Endothelial cell of umbilical vein (primary cell): ENCODE measurements at regions not wholly inside any gene's neighbourhood (a gene's known extent, or its start where the extent isn't known, plus 50 kb on each side); places are given as distances from the start of the nearest gene placed in this dataset.

ENCODE experiments used
- BruUV-seq: library from RNA; stranded (reverse); fragments of 400-500 nt; replicated peaks from 2 replicates; lab custom pipeline; 2021; lab: Mats Ljungman, UMichigan
- CTCF ChIA-PET: fragments of 300-600, 350-600 bp; sonication (Branson Sonifier 250); formaldehyde crosslinking; loops from one replicate; lab custom pipeline; 2021; ENCODE audit warnings: antibody characterized with exemption, inconsistent platforms; lab: Charles Lee
- POLR2A ChIA-PET: fragments of 300-600, 350-600 bp; sonication (Branson Sonifier 250); formaldehyde crosslinking; loops from one replicate; lab custom pipeline; 2021; ENCODE audit warnings: antibody characterized with exemption, inconsistent platforms; lab: Charles Lee
- DNase-seq: peaks from one replicate; pipeline ENCODE4 v3.0.0-alpha.2; 2011; ENCODE audit warnings: low read depth, low spot score
- FAIRE-seq: peaks from 2 replicates; lab custom pipeline; 2011; peaks lifted over from hg19 to GRCh38; lab: Jason Lieb, UNC
- H2AFZ ChIP-seq: 2 replicates; pipeline ENCODE4 v1.6.0; 2012; ENCODE audit warnings: low read depth, low read length, control low read depth, inconsistent platforms
- H3K27ac ChIP-seq: 2 replicates; pipeline ENCODE4 v1.5.1; 2011; ENCODE audit warnings: low read depth, mild to moderate bottlenecking, control low read depth, low read length, moderate library complexity; ENCODE audit not compliant: insufficient read depth
- H3K27me3 ChIP-seq, 2 experiments: 2 replicates each; pipeline versions ENCODE4 v1.6.0 to v1.6.1; 2011; ENCODE audit warnings: low read length in 2 of 2, mixed read lengths in 1 of 2; ENCODE audit not compliant: control insufficient read depth in 2 of 2, insufficient read depth in 2 of 2
- H3K36me3 ChIP-seq, 2 experiments: 2 replicates in 1 of 2; 3 replicates in 1 of 2; pipeline ENCODE4 v1.5.1; 2011; ENCODE audit warnings: low read length in 2 of 2, mild to moderate bottlenecking in 1 of 2, moderate library complexity in 1 of 2; ENCODE audit not compliant: control insufficient read depth in 2 of 2, insufficient read depth in 2 of 2; ENCODE audit errors: extremely low read depth in 1 of 2
- H3K4me1 ChIP-seq: 3 replicates; pipeline ENCODE4 v1.5.1; 2011; ENCODE audit warnings: mild to moderate bottlenecking, low read length; ENCODE audit not compliant: control insufficient read depth, insufficient read depth; ENCODE audit errors: extremely low read depth
- H3K4me2 ChIP-seq: 2 replicates; pipeline ENCODE4 v1.6.1; 2011; ENCODE audit warnings: low read length, control low read depth, mixed read lengths; ENCODE audit not compliant: insufficient read depth
- H3K4me3 ChIP-seq, 3 experiments: fragments of 200-600 bp in 1 of 3; sonication (generic), shearing (Covaris generic) in 1 of 3; replicated peaks in 1 of 3; 2 replicates each; pipeline ENCODE4 v1.5.1; 2011 to 2016; ENCODE audit warnings: control low read depth in 3 of 3, low read length in 3 of 3, mild to moderate bottlenecking in 2 of 3, inconsistent platforms in 1 of 3, low read depth in 1 of 3, moderate library complexity in 1 of 3; ENCODE audit not compliant: insufficient read depth in 1 of 3
- H3K79me2 ChIP-seq: 2 replicates; pipeline ENCODE4 v1.6.0; 2012; ENCODE audit warnings: low read length, inconsistent platforms; ENCODE audit not compliant: control insufficient read depth, insufficient read depth
- H3K9ac ChIP-seq: replicated peaks from 2 replicates; pipeline ENCODE3; 2011; ENCODE audit warnings: low read length, control low read depth; ENCODE audit not compliant: insufficient read depth; ENCODE audit errors: extremely low read depth
- H3K9me1 ChIP-seq: replicated peaks from 3 replicates; pipeline ENCODE4 v1.6.0; 2011; ENCODE audit warnings: mild to moderate bottlenecking, low read length; ENCODE audit not compliant: control insufficient read depth, insufficient read depth; ENCODE audit errors: extremely low read depth
- H3K9me3 ChIP-seq: replicated peaks from 2 replicates; pipeline ENCODE4 v1.5.1; 2012; ENCODE audit warnings: low read length, inconsistent platforms; ENCODE audit not compliant: control insufficient read depth, insufficient read depth
- H4K20me1 ChIP-seq: replicated peaks from 2 replicates; pipeline ENCODE3; 2011; ENCODE audit warnings: mild to moderate bottlenecking, low read length; ENCODE audit not compliant: control insufficient read depth, insufficient read depth; ENCODE audit errors: extremely low read depth
- EZH2 ChIP-seq: IDR thresholded peaks from 2 replicates; pipeline ENCODE4 v1.6.1; 2012; ENCODE audit warnings: borderline replicate concordance, low read depth, mild to moderate bottlenecking, moderate library complexity, low read length, inconsistent platforms; ENCODE audit not compliant: severe bottlenecking
- FOS ChIP-seq: IDR thresholded peaks from 2 replicates; pipeline ENCODE4 v1.6.1; 2011; ENCODE audit warnings: mild to moderate bottlenecking, low read length, moderate library complexity, borderline replicate concordance; ENCODE audit not compliant: insufficient read depth
- GATA2 ChIP-seq: IDR thresholded peaks from 2 replicates; pipeline ENCODE4 v1.7.0; 2011; ENCODE audit warnings: low read depth, mild to moderate bottlenecking, moderate library complexity, mixed read lengths, low read length; ENCODE audit not compliant: insufficient read length, insufficient read depth
- JUN ChIP-seq: IDR thresholded peaks from 2 replicates; pipeline ENCODE4 v1.6.1; 2011; ENCODE audit warnings: borderline replicate concordance, low read depth; ENCODE audit not compliant: insufficient read length, insufficient read depth
- MYC ChIP-seq: IDR thresholded peaks from one replicate; pipeline ENCODE4 v1.6.1; 2011; ENCODE audit warnings: mild to moderate bottlenecking, low read depth, low read length
- POLR2A ChIP-seq: IDR thresholded peaks from 2 replicates; pipeline ENCODE4 v1.6.1; 2012; ENCODE audit warnings: low read depth, mild to moderate bottlenecking, control low read depth, low read length
- POLR2AphosphoS5 ChIP-seq: IDR thresholded peaks from 2 replicates; pipeline ENCODE4 v1.6.1; 2012; ENCODE audit warnings: low read depth, mild to moderate bottlenecking, control low read depth, low read length, moderate library complexity; ENCODE audit not compliant: insufficient read depth
- dilution Hi-C: fragments of 300-500 bp; cut with MboI; formaldehyde crosslinking; loops from one replicate; pipeline ENCODE4 v1.15.0; 2019; ENCODE audit warnings: low sequenced_read_pairs; ENCODE audit not compliant: extremely low pct_ligation_motif_present
- intact Hi-C: fragments of 100-400 bp; cut with micrococcal nuclease; formaldehyde crosslinking; loops from one replicate; pipeline ENCODE4 v1.10.0; 2022
- TF ChIP-seq, protein P1 (sequence below), 2 donors: IDR thresholded peaks; 1 replicate in 1 of 2; 2 replicates in 1 of 2; pipeline ENCODE4 v1.5.1; 2011; ENCODE audit warnings: low read length in 2 of 2, mild to moderate bottlenecking in 2 of 2, moderate library complexity in 2 of 2, control low read depth in 1 of 2, inconsistent platforms in 1 of 2, low read depth in 1 of 2; ENCODE audit not compliant: insufficient read depth in 1 of 2; ENCODE audit errors: extremely low read depth in 1 of 2
- TF ChIP-seq, protein P2 (sequence below): IDR thresholded peaks from 2 replicates; pipeline ENCODE4 v1.6.1; 2011; ENCODE audit not compliant: insufficient read depth, insufficient read length

DNA sequence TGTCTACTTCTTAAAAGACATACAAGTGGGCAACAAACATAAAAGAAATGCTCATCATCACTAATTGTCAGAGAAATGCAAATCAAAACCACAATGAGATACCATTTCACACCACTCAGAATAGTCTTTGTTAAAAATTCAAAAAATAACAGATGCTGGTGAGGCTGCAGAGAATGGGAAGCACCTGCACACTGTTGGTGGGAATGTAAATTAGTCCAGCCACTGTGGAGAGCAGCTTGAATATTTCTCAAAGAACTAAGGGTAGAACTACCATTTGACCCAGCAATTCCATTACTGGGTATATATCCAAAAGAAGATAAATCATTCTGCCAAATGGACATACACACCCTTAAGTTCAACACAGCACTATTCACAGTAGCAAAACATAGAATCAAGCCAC, 61.8 kb upstream of the STEAP1 start:
- Histone ChIP-seq H3K79me2 (no peaks in the 10 kb centered on the region), H3K9ac (no peak overlapping the region), H4K20me1 (no peaks in the 10 kb centered on the region), H3K9me1 (no peaks in the 10 kb centered on the region), H2AFZ (no peak overlapping the region), H3K27me3 (no peaks in the 10 kb centered on the region), H3K36me3 (no peaks in the 10 kb centered on the region), H3K4me1 (no peaks in the 10 kb centered on the region), H3K9me3 (no peaks in the 10 kb centered on the region), H3K27ac (no peak overlapping the region), H3K4me3 (no peak overlapping the region), H3K4me2 (no peak overlapping the region)
- dilution Hi-C loops (no loop called here), intact Hi-C loops (no loop called here)
- DNase-seq (no peak), FAIRE-seq (no peak)
- no TSS peak for BruUV-seq
- ChIA-PET CTCF (no interaction called here), POLR2A (no interaction called here)
- TF ChIP-seq POLR2A = no peak
- TF ChIP-seq POLR2AphosphoS5 = no peak
- TF ChIP-seq JUN = no peak
- TF ChIP-seq, protein P1, sequence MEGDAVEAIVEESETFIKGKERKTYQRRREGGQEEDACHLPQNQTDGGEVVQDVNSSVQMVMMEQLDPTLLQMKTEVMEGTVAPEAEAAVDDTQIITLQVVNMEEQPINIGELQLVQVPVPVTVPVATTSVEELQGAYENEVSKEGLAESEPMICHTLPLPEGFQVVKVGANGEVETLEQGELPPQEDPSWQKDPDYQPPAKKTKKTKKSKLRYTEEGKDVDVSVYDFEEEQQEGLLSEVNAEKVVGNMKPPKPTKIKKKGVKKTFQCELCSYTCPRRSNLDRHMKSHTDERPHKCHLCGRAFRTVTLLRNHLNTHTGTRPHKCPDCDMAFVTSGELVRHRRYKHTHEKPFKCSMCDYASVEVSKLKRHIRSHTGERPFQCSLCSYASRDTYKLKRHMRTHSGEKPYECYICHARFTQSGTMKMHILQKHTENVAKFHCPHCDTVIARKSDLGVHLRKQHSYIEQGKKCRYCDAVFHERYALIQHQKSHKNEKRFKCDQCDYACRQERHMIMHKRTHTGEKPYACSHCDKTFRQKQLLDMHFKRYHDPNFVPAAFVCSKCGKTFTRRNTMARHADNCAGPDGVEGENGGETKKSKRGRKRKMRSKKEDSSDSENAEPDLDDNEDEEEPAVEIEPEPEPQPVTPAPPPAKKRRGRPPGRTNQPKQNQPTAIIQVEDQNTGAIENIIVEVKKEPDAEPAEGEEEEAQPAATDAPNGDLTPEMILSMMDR (IDR thresholded peaks at IDR 0.05; ENCODE audit: extremely low read depth in 1 of 2, insufficient read depth in 1 of 2, low read depth in 1 of 2, low read length in 2 of 2) = no peak
- TF ChIP-seq, protein P2, sequence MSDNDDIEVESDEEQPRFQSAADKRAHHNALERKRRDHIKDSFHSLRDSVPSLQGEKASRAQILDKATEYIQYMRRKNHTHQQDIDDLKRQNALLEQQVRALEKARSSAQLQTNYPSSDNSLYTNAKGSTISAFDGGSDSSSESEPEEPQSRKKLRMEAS = no peak
- no peak for TF ChIP-seq MYC
- no peak for TF ChIP-seq GATA2
- TF ChIP-seq FOS = no peak
- TF ChIP-seq EZH2 = no peak
